HK-2 (cell line): ENCODE measurements at regions not wholly inside any gene's neighbourhood (a gene's known extent, or its start where the extent isn't known, plus 50 kb on each side); places are given as distances from the start of the nearest gene placed in this dataset.

Source experiments
- DNase-seq: peaks from one replicate; pipeline ENCODE4 v3.0.0-alpha.2; 2018; ENCODE audit not compliant: unreplicated experiment

DNA sequence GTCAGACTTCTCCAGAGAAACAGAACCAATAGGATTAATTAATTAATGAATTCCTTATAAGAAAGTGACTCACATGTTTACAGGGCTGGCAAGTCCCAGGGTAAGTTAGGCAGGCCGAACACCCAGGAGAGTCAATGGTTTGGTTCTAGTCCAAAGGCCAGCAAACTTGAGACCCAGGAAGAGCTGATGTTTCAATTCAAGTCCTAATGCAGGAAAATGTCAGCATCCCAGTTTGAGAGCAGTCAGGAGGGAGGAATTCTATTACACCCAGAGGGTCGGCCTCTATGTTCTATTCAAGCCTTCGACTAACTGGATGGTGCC, 466.0 kb downstream of the INSC start:
- DNase-seq, result no peak

DNA sequence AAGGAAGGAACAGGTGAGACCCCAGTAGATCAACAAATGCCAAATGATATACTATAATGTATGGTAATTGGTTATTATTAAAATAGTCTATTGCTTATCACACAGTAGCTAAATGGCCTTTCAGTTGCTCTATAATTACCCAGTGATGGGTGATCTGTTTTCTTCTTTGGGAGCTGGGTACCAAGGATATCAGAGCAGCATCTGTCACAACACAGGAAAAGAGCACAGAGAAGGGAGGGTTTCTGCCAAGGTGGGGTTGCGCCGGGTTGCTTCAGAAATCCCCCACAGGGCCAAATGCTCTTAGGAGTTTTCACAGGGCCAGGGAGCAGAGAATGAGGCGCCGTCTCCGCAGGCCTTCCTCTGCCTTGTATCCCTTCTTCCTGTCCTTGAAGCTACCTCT, 469.4 kb downstream of the INSC start:
- DNase-seq, result no peak

DNA sequence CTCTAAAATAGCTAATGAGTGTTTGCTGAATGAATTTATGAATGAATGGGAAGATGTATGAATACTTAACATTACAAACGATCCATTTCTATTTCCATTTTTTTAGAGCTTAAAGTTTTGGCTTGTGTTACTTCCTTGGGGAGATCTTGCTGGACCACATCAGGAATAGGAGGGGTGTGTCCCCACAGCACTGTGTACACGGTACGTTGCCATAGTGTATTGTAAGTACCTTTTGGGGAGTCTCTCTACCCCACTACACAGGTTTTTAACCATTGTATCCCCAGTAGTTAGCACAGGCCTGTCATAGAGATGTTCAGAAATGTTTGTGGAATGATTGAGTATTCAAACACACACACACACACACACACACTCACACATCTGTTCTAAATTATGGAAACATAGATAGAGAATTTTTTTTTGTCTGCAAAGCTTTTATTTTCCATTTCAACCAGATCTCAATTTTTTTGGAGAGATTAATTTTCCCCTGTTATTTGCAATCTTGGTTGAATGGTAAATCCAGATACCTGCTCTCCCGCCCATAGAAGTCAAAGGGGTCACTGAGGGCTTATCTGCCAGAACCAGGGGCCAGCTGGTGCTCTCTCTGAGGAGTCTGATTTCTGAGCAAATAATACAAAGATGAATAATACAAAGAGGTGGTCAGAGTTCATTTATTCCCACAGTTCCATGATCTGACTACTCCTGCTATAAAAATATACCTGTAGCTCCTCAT, 471.0 kb downstream of the INSC start:
- DNase-seq, result no peak

DNA sequence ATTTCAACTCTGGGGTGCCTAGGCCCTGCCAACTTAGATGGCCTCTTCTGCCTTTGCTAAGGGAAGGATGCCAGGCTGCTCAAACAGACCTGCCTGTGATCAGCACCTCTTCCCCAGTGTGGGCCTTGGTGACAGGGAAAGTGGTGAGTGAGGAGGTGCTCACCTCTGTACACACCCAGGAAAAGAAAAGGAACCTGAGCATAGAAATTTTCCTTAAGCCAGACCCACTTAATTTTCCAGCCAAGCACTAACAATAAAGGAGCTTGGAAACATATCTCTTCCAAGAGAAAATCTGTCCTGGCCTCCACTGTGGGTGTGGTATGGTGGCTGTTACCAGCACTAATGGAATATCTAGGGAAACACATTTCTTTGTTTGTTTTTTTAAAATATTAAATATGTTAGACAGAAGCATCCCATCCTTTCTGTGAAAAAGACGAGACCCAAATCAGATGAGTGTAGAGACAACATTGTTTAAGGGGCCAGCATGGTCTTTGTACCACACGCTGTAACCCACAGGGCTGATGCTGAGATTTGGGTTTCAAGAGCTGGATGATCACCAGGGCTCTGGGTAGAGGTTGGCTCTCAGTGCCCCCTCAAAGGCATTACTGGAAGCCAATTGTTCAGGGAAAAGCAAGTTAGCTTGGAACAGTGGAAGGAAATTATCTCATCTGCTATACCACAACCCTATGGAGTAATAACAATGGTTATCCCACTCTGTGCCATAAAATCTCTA, 472.2 kb downstream of the INSC start:
- no peak for DNase-seq

DNA sequence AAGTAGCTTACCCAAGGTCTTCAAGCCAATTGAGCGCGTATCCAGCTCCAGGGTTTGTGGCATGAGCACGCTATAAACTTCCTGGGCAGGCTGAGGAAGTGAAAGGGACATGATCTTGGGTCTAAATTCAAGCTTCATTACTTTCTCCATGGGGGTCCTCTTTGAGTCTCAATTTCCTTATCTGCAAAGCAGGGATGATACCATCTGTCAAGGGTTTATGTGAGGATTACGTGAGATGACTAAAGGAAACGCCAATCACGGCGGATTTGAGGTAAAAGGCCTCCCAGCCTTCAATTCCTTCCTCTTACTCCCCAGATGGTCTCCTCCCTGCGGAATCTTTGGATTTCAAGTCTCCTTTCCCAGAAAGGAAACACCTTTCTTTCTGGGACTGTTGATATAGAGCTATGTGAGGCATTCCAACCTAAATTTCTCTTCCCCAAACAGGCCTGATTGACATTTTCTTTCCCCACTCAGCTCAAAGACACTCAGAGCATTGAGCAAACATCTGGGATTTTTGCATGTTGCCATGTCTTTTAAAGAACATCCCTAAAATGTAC, 474.4 kb downstream of the INSC start:
- no peak for DNase-seq

DNA sequence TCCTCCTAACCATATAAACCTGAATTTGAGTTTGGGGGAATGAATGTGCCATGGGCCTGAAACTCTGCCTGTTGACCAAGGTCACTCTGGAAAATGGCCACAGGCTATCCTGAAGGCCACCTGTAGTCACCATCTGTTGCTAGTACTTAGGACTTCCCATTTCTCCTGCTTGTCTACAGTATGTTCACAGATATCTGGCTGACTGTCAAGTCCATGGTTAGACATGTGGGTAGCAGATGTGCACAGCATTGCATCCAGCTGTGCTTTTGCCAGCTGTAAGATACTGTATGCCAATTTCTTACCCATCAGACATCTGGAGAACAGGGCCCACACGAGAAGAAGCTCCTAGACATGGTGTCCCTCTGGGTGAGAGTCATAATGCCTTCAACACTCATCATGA, 475.4 kb downstream of the INSC start:
- no peak for DNase-seq

DNA sequence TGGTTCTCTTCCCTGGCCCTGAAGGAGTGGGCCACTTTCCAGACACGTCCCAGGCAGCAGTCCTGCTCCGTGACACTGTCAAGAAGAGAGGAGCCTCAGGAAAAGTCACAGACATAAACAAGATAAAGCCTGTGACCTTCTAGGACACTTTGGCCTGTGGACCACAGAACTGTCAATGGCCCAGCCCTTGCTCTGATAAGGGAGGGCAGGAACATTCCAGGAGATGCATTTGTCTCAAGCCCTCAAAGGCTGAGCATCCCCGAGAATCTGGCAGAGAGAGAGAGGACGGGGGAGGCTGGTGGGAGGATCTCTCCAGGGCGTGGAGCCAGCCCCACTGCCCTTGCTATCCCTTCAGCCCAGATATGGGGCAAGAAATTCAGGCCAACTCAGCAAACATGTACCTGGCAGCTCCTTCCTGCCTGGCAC, 476.4 kb downstream of the INSC start:
- no peak for DNase-seq

DNA sequence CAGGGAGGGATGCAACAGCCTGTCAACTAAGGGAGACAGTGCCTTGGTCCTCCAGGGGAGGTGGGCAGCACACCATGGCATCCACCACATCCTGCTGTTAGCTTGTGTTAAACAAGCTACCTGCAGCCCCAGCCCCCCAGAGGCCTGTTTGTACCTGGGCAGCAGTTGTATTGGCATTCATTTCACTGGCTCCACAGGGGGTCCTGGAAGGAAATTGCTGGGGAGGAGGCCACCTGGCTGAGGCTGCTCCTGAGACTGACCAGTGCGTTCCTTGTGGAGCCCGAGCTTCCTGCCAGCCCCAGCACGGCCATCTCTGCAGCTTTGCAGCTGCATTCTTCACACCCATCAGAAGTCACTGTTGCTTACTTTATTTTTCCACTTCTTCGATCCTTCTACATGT, 479.9 kb downstream of the INSC start:
- no peak for DNase-seq

DNA sequence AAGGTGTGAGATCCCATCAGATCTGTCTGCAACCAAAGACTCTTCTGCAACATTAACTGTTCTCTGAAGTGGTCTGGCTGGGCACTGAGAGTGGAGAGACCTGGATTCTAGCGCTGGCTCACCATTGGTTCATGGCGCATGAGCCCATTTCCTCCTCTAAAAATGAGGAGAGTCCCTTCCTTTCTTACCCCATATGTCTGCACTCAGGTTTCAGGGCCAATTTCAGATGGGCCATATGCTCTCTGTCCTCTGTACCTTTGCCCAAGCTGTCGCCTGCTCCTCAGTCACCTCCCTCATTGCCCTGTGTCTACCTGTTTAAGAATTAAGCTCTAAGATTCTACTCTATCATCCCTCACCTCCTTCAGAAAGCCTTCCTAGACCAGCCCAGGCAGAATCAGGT, 484.7 kb downstream of the INSC start:
- no peak for DNase-seq

DNA sequence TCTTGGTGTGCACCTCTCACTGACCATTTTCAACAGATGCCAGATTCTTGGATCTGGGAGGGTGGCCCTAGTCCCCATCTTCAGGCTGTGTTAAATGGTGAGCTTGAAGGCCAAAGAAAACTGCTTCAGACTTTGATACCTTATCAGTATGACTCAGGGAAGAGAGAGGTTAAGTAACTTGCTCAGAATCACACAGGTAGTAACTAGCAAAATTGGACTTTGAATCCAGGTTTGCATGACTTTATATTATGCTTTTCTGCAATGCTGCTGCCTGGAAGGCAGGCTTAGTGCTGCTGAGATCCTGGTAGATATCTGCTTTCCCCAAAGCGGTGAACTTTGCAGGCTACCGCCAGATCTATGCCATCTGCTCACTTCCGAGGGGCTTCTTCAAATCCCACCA, 487.3 kb downstream of the INSC start:
- no peak for DNase-seq

DNA sequence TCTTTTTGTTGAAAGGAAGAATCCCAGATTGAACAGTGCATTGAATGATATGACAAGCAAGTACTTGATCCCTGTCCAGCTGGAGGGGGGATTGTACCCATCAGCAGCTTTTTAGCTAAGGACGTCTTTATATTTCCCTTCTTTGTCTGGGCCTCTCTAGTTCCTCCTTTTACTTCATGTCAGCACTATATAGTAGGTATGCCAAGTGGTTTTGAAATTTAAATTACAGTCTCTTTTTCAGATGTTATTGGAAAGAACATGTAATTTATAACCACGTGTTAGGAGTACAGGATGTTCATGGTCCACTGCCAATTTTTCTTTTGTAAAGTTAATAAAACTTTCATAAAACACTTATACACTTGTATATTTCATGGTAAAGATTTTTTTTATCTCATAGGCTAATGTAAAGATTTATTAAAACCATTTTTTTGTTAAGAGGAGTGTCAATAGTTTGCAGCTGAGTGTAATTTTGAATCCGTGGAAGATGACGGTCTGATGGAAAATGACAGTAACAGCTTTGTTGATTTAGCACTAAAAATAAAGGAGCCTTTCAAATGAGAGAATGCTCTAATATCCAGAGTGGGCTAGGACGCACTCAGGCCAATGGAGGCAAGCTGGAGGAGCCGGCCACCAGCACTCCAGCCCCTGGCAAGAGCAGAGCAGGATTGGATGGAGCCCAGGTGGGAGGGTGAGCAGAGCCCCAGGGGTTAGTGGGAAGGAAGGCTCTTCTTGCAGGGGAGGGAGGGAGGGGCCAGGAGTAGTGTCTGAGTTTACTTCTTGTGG, 488.3 kb downstream of the INSC start:
- no peak for DNase-seq

DNA sequence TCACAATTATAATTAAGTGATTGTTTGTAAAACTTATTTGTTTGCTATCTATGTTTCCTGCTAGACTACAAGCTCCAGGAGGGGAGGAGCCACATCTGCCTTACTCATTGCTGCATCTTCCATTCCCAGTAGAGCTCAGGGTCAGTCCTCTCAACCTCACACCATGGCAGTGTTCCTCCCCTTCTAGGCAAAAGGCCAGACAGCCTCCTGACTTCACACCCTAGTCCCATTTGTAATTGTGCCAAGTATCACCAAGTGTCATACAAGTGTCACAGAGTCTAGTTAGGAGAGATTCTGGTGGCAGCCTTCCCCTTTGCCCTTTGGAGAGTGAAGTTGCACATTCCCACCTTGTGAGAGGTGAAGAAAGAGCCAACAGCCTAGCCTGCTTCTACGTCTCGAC, 490.4 kb downstream of the INSC start:
- no peak for DNase-seq

DNA sequence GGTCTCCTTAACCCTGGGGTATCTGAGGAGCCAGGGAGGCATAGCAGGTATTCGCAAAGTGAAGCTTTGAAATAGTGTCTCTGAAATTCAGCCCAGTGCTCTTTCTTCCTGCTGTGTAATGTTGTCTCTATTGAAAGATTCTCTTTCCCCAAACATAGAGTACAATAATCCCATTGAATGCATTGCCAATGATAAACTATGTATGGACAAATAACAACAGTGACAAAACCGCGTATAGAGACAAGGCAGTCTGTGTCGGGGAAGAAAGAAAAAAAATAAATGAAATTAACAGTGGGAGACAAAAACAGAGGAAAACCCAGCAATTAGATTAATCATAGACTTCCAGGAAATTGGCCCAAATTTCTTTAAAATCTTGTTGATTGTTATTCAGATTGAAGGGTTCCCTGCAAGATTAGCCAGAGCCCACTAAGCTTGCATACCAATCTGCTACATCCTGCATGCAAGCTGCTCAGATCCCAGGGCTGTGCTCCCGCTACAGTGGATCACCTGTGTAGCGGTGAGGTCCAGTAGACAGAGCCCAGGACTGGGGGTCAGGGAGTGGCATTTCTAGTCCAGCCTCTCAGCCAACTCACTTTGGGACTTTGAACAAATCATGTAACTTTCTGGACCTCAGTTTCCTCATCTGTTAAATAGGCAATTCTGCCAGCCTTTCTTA, 492.8 kb downstream of the INSC start:
- DNase-seq, result no peak

DNA sequence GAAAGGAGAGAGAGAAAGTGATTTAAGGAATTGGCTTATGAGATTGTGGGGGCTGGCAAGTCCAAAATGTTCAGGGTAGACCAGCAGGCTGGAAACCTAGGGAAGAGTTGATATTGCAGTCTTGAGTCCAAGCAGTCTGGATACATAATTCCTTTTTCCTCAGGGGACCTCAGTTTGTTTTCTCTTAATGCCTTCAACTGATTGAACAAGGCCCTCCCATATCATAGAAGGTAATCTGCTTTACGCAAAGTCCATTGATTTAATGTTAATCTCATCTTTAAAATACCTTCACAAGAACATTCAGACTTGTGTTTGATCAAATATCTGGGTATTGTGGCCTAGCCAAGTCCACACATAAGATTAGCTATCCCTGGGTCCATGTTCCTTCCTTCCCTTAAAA, 494.7 kb downstream of the INSC start:
- DNase-seq, result no peak

DNA sequence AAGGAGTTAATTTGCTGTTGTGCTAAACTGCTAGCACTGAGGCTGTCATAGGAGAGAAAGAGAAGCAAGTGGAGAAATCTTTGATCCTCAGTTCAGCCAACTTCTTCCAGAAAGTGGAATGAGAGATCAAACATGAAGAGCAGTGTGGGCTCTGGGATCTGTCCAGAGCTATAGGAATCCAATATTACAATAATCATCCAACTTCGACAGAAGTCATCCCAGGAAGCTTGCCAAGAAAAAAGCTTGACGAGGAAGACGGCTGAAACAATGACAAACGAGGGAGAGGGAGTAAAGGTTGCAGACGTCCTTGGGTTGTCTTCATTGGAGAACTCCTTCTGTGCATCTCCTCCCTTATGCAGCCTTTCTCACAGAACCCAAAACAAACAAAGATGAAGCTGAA, 496.2 kb downstream of the INSC start:
- DNase-seq, result no peak

DNA sequence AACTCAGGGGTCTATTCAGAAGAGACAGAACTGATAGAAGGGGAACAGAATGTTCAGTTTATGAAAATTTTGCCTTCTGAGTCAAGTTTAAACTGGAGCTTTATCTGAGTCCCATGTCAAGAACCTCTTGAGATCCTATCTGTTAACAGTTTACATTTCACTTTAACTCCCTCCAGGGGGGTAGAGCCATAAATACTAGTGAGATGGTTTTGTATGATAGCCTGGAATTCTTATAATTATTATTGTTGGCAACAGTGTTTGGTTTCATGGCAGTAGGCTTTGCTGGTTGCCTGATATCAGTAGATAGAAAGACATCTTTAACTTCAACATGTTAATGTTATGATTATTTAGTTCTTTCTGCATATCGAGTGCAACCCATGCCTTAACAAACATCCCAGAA, 498.5 kb downstream of the INSC start:
- no peak for DNase-seq

DNA sequence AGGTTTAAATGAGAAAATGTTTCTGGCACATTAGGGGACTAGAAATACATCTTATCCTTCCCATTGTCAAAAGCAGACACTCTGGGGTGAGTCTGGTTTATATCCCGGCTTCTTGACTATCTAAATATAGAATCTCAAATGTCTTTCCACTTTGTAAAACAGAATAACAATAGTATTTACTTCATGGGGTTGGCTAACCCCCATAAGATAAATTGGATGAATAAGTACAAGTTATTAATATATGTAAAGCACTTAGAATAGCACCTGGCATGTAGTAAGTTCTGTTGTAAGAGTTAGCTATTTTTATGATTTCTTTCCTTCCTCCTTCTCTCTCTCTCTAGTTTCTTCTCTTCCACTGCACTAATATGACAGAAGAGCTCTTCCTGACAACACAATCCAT, 499.1 kb downstream of the INSC start:
- no peak for DNase-seq

DNA sequence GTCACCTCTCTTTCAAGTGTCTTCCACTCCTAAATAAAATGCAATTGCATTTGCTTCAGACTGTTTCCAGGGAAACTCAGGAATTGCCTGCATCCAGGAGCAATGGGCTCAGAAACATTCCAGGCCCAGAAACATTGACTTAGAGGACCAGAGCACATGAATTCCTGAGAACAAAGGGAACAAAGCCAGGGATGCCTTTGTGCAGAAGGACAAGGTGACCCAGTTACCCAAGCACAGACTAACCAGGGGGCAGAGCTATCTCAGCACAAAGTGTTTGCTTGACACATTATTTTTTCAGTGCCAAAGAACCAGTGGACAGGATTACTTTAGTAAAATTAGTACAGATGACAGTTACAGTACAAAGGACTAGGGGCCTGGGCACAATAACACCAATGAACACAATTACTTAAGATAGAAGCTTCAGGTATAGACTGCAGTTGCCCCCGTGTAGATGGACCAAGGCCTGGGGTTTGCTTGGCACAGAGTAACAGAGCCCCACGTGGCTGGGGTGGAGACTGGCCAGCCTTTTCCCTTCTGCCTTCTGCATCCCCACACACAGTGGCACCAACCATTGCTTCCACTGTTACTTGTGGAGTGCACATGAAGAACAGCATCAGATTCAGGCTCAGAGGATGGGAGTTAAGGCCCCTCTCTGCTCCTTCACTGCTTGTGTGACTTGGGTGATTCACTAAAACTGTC, 500.8 kb downstream of the INSC start:
- no peak for DNase-seq

DNA sequence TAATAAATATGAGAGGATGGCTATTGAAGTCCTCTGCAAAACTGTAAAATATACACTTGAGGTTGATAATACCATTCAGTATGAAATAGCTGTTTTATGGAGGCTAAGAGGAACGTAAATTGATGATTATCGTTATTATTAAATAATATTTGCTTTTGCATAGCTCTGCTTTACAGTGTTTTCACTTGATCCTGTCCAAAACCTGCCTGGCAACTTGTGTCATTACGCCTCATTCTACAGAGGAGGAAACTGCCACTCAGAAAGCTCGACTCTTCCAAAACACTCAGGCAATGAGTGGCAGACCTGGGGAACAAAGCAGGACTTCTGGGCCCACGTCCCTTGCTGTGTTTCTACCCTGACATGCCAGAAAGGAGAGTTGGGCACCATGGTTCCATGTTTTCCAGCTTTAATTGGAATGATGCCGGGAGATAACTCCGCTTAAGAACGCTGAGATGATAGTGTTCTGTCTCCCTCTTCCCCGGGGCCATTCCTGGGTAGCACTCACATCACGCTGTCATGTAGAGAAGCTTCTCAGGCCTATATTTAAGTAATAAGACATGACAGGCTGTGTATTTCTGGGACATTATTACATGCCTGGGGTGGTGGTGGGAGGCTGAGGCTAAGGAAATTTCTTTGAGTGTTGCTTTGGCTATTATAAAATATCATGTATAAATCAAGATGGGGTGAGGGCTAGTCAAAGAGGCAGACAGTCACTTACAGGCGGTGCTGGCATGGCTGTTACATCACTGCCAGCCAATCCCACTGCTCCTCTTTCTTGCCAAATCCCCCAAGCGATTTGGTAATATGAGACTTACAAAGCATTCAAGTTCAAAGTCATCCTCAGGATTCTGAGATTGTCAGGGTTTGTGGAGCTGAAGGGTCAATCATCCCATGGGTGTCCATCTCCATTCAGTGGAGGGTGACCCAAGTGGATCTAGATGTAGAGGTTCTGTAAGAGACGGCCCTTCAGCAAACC, 501.7 kb downstream of the INSC start:
- DNase-seq, result no peak

DNA sequence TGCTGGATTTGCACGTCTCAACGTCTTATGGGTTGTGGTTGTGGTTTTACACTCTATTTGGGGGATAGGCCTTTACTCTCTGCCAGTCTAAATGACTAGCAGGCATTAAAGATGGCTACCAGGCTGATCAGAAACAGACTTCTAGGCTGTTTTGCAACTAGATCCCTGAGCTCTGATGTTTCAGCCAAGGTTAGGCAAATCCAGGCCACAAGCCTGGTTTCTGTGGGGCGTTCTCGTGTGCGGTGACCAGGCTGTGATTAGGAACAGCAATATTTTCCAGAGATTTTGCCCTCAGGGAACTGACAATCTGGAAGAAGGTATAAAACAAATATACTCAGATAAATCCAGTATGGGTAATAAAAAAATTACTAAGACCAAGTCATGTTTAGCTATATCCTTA, 502.4 kb downstream of the INSC start:
- no peak for DNase-seq
